HK-2 (cell line): ENCODE measurements at regions not wholly inside any gene's neighbourhood (a gene's known extent, or its start where the extent isn't known, plus 50 kb on each side); places are given as distances from the start of the nearest gene placed in this dataset.
"Not testable (repeated sequence)": the region's sequence is repeated elsewhere in the genome, so short reads cannot be mapped to it uniquely, and the experiment has no call there.

ENCODE experiments used
- DNase-seq: peaks from one replicate; pipeline ENCODE4 v3.0.0-alpha.2; 2018; ENCODE audit not compliant: unreplicated experiment

DNA sequence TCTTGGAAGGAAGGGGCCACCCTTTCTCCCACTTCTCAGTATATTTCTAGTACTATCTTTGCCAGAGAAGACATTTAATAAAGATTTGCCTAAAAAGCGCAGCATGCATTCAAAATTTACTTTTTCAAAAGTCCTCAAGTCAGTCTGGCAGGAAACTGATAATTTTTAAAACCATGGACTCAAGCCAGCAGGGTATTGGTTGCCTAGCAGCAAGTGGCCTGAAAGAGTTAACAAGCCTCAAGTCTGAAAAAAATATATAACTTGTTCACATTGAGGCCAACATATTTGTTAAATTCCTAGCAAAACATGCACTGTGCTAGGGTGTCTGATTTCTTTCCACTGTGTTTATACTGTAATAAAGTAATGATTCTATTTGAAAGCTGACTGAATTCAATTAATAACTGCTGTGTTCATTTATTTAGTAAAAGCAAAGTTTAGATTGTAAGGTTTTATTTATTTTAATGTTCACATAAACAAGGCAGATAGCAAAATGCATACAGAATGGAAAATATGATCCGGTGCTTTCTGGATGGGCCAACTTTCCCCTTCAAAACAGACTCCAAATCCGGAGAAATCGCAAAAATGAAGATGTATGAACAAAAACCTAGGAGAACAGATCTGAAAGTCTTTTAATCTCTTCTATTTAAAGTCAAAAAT, 218.5 kb upstream of the FGF13 start:
- no peak for DNase-seq

- no peak for DNase-seq
Measured at GRCh38 chrX:138928737-138929459, 217.4 kb upstream of the FGF13 start.

- no peak for DNase-seq
Measured at GRCh38 chrX:138925330-138925729, 213.8 kb upstream of the FGF13 start.

DNA sequence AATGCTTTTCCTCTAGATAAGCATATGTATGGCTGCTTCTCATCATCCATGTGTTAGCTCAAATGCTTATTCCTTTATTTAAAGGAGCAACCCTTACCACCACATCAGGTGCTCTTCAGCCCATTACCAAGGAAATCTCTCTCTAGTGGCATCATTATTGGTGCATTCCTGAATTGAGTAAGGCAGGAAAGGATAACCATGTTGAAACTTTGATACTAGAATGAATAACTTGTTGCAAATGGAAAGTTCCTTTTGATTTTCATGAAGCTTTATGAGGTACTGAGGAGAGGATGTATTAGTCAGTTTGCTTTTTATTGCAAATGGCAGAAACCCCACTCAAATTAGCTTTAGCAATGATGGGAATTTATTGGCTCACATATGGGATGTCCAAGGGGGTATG, 212.3 kb upstream of the FGF13 start:
- DNase-seq, result no peak

DNA sequence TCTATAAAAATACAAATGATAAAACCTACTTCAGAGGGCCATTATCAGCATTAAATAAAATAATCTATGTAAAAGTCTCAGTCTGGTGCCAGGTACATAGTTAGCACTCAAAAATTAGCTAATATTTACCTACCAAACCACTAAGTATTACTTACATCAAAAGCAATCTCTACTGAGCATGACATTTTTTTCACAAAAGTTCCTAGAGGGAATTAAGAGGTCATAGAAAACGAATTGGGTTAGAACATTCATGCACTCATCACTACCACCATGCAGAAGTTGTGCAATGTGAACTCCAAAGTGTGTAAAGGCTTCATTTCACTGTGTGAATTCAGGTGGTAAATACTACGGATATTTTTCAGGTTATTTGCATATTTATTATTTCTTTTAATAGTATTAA, 209.5 kb upstream of the FGF13 start:
- no peak for DNase-seq

DNA sequence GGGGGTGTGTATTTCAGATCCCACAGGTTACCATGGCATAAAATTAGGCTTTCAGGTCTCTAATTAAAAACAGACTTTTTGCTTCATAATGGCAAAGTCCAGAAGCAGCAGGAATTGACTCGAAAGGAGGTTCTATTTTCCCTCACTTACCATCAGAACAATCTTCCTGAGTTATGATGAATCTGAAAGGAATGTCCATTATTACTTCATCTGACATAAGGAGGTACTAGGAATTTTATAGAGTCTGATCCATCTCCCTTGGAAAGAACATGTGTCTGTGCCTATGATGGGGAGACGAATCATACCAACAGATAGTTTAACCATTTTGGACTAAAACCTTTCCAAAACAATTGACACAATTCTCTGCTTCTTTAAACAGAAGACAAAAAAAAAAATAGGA, 206.3 kb upstream of the FGF13 start:
- DNase-seq, result no peak

DNA sequence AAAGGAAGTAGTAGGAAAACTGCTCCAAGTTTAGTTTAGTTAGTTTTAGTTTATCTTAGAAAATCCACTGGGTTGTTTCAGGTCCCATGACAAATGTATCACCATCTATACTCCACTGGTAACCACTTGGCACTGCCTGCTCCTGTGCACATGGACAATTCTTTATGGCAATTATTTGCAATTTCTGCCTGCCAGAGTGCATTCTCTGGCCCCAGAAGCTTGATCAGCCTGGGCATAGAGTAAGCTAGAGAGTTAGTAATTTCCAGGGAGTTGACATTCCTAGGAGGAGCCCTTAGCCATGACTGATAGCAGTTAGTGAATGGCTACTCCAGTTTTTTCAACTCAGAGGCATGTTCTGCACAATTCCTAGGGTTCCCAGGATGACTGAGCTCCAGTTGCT, 203.2 kb upstream of the FGF13 start:
- DNase-seq, result no peak

DNA sequence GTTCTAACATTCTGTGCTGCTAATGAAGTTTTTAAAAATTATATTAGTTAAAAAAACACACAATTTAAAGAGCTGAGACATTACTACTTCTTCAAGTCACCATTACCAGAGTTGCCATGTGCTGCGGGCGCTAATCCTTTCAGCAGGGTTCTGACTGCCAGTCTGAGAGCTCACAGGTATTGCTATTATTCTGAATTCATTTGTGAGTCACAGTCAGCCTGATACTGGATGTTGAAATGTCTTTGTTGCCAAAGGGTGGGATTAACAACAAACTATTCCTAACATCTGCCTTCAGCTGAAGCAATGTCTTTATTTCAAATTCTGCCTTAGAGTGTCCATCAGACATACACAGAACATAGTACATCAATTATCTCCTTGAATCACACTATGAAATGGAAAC, 197.1 kb upstream of the FGF13 start:
- DNase-seq, result no peak

GRCh38 chrX:138897621-138898492, 186.3 kb upstream of the FGF13 start:
- DNase-seq, result no peak

GRCh38 chrX:138890491-138890890, 179.0 kb upstream of the FGF13 start:
- DNase-seq, result no peak

GRCh38 chrX:138889149-138889548, 177.6 kb upstream of the FGF13 start:
- DNase-seq, result no peak

DNA sequence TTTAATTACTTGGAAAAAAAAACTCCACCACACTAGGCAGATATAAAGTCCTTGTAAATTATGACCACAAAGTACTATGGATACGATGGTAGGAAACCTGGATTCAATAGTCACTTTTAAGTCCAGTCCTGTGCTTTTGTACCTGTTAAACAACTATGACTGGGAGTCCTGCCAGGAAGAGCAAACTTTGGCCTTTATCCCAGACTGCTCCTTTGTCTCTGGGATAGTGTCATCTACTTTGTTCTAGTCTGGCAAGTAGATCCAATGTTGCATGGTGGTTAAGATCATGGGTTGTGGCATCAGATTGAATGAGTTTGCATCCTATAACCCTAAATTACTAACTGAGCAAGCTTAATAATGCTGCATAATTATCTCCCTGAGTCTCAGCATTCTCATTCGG, 175.3 kb upstream of the FGF13 start:
- DNase-seq, result no peak

- no peak for DNase-seq
Measured at GRCh38 chrX:138885886-138886285, 174.4 kb upstream of the FGF13 start.

GRCh38 chrX:138880293-138880692, 168.8 kb upstream of the FGF13 start:
- DNase-seq, result not testable (repeated sequence)

GRCh38 chrX:138877746-138878145, 166.2 kb upstream of the FGF13 start:
- no peak for DNase-seq

DNA sequence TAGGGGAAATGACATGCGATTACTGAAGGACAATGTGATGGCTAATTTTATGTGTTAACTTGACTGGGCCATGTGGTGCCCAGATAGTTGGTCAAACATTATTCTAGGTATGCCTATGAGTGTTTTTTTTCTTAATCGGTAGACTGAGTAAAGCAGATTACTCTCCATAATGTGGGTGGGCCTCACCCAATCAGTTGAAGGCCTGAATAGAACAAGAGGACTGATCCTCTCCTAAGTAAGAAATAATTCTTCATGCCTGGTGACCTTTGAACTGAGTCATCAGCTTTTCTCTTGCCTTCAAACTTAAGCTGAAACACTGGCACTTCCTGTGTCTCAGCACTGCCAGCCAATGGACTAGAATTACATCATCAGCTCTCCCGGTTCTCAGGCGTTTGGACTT, 164.0 kb upstream of the FGF13 start:
- DNase-seq, result no peak

GRCh38 chrX:138874271-138874935, 162.9 kb upstream of the FGF13 start:
- DNase-seq, result no peak

GRCh38 chrX:138873640-138874039, 162.1 kb upstream of the FGF13 start:
- not testable (repeated sequence) for DNase-seq

GRCh38 chrX:138872537-138872936, 161.0 kb upstream of the FGF13 start:
- no peak for DNase-seq

DNA sequence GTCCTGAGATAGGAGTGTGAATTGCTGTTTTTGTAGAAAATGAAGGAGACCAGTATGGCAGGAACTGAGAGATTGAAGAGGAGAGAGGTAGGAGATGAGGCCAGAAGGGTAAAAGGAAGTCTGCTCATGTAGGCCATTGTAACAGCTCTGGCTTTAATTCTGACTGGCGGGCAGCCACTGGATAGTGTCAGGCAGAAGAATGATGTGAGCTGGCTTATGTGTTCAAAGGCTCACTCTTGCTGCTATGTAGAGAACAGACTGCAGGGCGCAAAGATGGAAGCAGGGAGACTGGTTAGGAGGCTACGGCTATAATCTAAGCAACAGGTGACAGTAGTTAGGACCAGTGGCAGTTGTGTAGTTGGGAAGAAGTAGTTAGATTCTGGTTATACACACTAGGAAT, 160.2 kb upstream of the FGF13 start:
- no peak for DNase-seq

DNA sequence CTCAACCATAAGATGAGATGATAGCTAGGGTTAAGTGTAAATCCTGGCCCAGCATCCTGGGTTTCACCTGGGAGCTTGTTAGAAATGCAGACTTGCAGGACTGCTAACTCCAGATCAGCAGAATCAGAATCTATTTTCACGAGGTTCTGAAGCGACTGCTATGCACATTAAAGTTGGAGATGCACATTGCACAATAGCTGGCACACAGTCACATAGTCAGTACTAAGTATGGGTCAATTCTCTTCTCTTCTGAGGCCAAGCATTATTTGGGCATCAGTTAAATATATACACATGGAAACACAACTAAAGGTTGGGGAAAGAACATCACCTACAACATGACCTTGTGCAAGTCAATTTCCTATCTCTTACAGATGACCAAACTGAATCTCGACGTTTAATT, 155.1 kb upstream of the FGF13 start:
- DNase-seq, result no peak

- DNase-seq, result no peak
Measured at GRCh38 chrX:138865093-138865649, 153.7 kb upstream of the FGF13 start.
